Thoracic aorta (tissue), 2 donors: ENCODE measurements at regions not wholly inside any gene's neighbourhood (a gene's known extent, or its start where the extent isn't known, plus 50 kb on each side); places are given as distances from the start of the nearest gene placed in this dataset.

Experiments used
- ATAC-seq: fragments of 150-250 bp; one replicate; pipeline ENCODE4 v1.8.0; 2017; ENCODE audit warnings: low read depth; ENCODE audit not compliant: insufficient number of reproducible peaks, low FRiP score
- DNase-seq: peaks from one replicate; pipeline ENCODE4 v3.0.0-alpha.2; 2020; ENCODE audit warnings: low spot score
- H3K27ac ChIP-seq, 2 donors: fragments of 200-600 bp; sonication (generic); 1 replicate in 1 of 2; 2 replicates in 1 of 2; pipeline ENCODE4 v1.5.1; 2016; ENCODE audit warnings: mild to moderate bottlenecking in 2 of 2, moderate library complexity in 2 of 2
- H3K27me3 ChIP-seq: fragments of 200-600 bp; sonication (generic); replicated peaks from 2 replicates; pipeline ENCODE4 v1.6.0; 2016; ENCODE audit warnings: mild to moderate bottlenecking; ENCODE audit not compliant: insufficient read depth
- H3K36me3 ChIP-seq: fragments of 200-600 bp; sonication (generic); one replicate; pipeline ENCODE4 v1.5.1; 2016
- H3K4me1 ChIP-seq, 2 donors: fragments of 200-600 bp; sonication (generic); 1 replicate in 1 of 2; 2 replicates in 1 of 2; pipeline versions ENCODE4 v1.5.1 to v1.6.0; 2016; ENCODE audit warnings: low read depth in 2 of 2, mild to moderate bottlenecking in 1 of 2; ENCODE audit not compliant: control insufficient read depth in 1 of 2
- H3K4me3 ChIP-seq: fragments of 200-600 bp; sonication (generic); 2 replicates; pipeline ENCODE4 v1.5.1; 2016; ENCODE audit warnings: mild to moderate bottlenecking
- H3K9me3 ChIP-seq: fragments of 200-600 bp; sonication (generic); 2 replicates; pipeline ENCODE4 v1.5.1; 2016
- CTCF ChIP-seq: fragments of 200-600 bp; sonication (generic); IDR thresholded peaks from one replicate; pipeline ENCODE4 v1.5.1; 2019; ENCODE audit warnings: antibody characterized with exemption

DNA sequence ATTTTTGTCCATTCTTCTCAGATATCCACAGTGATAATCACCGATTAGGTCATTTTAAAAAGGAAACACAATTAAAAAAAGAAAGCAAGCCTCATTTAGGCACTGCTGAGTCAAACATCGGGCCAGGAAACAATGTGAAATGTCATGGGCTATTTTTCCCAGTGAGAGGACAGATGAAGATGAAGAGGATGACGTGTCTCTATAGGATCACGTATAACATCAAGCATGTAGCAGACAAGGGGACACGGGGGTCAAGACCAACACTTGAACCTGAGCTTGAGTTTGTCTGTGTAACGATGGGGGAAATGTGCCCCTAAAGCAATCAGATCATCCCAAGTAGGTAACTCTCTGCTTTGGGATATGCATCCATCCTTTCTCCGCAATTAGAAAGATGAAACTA lies 553.2 kb downstream of the CD83 start:
- ATAC-seq (no peak), DNase-seq (no peak)
- Histone ChIP-seq H3K9me3 (no peaks in the 10 kb centered on the region), H3K27me3 (no peaks in the 10 kb centered on the region), H3K4me1 (no peaks in the 10 kb centered on the region), H3K27ac (no peak overlapping the region), H3K36me3 (no peaks in the 10 kb centered on the region), H3K4me3 (no peak overlapping the region)
- no peak for TF ChIP-seq CTCF

DNA sequence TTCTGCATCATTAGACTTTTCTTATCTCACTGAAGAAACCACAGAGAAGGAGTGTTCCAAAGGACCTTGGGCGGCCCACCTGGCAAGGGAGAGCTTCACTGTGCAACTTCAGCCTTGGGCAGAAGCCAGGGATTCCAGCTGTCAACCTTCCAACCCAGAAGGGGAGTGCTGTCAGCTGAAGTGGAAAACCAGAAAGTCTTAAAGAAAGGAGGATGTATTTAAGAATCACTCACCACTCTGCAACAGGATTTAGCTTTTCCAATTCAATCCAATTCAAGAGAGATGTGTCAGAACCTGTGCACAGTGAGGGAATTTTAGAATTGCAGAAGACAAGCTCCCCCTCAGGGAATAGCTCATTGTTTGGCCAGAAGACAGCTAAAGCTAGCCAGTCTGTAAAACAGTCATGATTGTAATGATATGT lies 553.7 kb downstream of the CD83 start:
- no peak for ATAC-seq
- DNase-seq: no peak

DNA sequence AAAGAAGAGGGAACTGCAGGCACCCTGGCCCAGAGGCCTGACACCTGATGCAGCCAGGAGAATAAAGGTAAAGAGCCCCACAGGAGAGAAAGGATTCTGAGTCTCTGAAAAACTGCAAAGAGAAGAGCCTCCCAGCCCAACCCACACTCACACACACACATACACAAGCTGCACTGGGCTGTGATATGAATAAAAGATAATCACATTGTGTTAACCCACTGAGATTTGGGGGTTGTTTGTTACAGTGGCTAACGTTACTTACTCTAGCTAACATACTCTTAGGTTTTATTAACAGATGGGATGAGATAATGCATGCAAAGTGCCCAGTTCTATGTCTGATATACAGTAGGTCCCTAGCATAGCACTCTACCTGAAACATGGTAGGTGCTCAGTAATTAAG lies 554.4 kb downstream of the CD83 start:
- ATAC-seq (no peak), DNase-seq (no peak)
- H3K4me1 ChIP-seq: no peaks in the 10 kb centered on the region
- H3K27ac ChIP-seq: no peak overlapping the region
- no peaks in the 10 kb centered on the region for H3K9me3 ChIP-seq
- TF ChIP-seq CTCF: no peak
- no peaks in the 10 kb centered on the region for H3K36me3 ChIP-seq
- H3K27me3 ChIP-seq: no peaks in the 10 kb centered on the region
- no peak overlapping the region for H3K4me3 ChIP-seq

More for the DNA sequence above, 553.7 kb downstream of the CD83 start:
- no peak overlapping the region for H3K4me3 ChIP-seq
- H3K36me3 ChIP-seq: no peaks in the 10 kb centered on the region
- H3K4me1 ChIP-seq: no peaks in the 10 kb centered on the region
- no peaks in the 10 kb centered on the region for H3K9me3 ChIP-seq
- no peak for TF ChIP-seq CTCF
- H3K27ac ChIP-seq: no peak overlapping the region
- H3K27me3 ChIP-seq: no peaks in the 10 kb centered on the region

DNA sequence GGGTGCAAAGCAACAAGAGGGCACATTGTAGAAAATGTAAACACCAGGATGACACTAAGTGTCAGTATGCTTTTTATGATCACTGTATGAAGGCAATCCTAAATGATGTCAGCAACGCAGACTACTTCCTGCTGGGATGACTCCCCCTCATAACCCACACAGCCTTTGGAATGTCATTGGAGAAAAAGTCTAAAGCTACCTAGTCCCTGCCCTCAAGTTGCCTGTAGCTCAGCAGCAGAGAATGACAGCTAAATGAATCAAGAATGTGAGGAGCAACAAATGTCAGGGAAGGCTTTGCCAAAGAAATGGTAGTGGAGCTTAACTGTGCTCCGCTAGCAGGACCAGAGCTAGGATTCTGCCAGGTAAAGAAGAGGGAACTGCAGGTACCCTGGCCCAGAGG lies 555.6 kb downstream of the CD83 start:
- no peak for TF ChIP-seq CTCF
- Histone ChIP-seq H3K27ac (no peak overlapping the region), H3K36me3 (no peaks in the 10 kb centered on the region), H3K27me3 (no peaks in the 10 kb centered on the region), H3K4me1 (no peaks in the 10 kb centered on the region), H3K4me3 (no peak overlapping the region), H3K9me3 (no peaks in the 10 kb centered on the region)
- ATAC-seq (no peak), DNase-seq (no peak)

GRCh38 chr6:14674458-14674857 lies 556.9 kb downstream of the CD83 start:
- no peak for TF ChIP-seq CTCF

More at GRCh38 chr6:14674458-14674857, 556.9 kb downstream of the CD83 start:
- Histone ChIP-seq H3K4me1 (no peaks in the 10 kb centered on the region), H3K27ac (no peak overlapping the region), H3K36me3 (no peaks in the 10 kb centered on the region), H3K4me3 (no peak overlapping the region), H3K9me3 (no peaks in the 10 kb centered on the region), H3K27me3 (no peaks in the 10 kb centered on the region)
- no peak for DNase-seq
- ATAC-seq: no peak
